ENCODE measurements at regions not wholly inside any gene's neighbourhood (a gene's known extent, or its start where the extent isn't known, plus 50 kb on each side); places are given as distances from the start of the nearest gene placed in this dataset.

DNA sequence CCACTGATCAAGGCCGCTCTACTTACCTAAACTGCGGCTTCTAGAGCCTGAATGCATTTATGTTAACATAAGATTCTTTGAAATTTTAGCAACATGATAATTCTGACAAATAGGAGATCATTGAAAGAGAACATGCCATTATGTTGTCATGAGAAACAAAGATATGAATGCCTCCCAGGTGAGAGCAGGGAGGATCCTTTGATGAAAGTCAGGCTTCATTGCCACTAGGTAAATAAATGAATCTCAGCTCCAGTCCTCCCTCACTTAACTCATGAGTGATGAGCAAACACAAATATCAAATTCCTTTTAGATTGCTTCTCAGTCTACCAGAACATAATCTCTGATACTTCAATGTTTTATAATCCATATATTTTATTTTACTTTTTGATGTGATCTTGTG is 463.2 kb upstream of the CDH7 start:
- H3K4me1 ChIP-seq = no peaks in the 10 kb centered on the region
- no peak overlapping the region for H3K27ac ChIP-seq
- H3K27me3 ChIP-seq = no peaks in the 10 kb centered on the region
- H3K4me3 ChIP-seq = no peak overlapping the region
- no peaks in the 10 kb centered on the region for H3K36me3 ChIP-seq
- H3K9me3 ChIP-seq = no peaks in the 10 kb centered on the region
- no peak for DNase-seq (ENCODE audit: low spot score)
- TF ChIP-seq CTCF (IDR thresholded peaks at IDR 0.05) = no peak

DNA sequence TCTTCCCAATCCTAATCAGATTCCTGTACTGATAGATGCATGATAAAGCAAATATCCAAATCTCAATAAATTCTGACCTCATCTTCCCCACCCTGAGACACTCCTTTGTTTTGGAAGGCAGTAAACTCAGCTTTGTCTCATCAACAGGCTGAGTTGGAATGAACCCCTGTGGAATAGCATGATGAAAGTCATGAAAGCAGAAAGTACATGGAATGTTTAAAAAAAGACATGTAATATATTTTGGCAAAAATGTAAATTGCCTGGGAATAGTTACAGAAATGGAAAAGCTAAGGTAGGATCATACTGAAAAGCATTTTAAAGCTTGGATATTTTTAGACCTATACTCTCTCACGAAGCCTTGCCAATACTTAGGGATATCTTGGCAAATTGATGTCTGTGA is 468.7 kb upstream of the CDH7 start:
- H3K9me3 ChIP-seq = no peaks in the 10 kb centered on the region
- DNase-seq (ENCODE audit: low spot score) = no peak
- H3K27ac ChIP-seq = no peak overlapping the region
- no peaks in the 10 kb centered on the region for H3K27me3 ChIP-seq
- H3K4me1 ChIP-seq = no peaks in the 10 kb centered on the region
- no peak for TF ChIP-seq CTCF (IDR thresholded peaks at IDR 0.05)
- no peak overlapping the region for H3K4me3 ChIP-seq
- H3K36me3 ChIP-seq = no peaks in the 10 kb centered on the region

DNA sequence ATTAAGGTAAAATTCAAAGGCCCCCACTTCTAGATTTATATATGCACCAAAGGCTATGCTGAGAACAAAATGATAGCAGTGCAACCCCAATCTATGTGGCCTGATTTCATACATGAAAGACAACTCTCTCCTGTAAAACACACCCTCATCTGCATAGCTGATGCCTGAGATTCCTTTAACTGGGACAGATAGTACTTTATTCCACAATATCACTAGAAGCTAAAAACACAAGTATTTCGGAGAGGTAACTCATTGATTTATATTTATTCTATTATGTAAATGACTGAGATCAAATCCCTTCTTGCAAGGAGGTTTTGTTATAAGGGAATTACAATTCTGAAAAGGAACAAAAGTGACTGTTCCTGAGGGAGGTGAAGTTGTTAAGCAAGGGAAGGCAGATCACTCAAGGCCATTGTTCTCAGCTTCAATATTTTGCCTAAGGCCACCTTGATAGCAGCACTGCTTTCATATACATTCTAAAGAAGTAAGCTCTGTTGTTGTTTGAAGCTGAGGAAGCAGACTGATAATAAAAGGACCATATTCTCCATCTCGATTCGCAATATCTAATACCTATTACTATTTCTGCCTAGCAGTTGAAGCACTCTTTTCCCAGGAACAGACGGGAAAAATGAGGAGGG is 471.0 kb upstream of the CDH7 start:
- no peaks in the 10 kb centered on the region for H3K27me3 ChIP-seq
- no peaks in the 10 kb centered on the region for H3K4me1 ChIP-seq
- no peak for DNase-seq (ENCODE audit: low spot score)
- no peak overlapping the region for H3K27ac ChIP-seq
- no peaks in the 10 kb centered on the region for H3K9me3 ChIP-seq
- no peak for TF ChIP-seq CTCF (IDR thresholded peaks at IDR 0.05)
- H3K4me3 ChIP-seq = no peak overlapping the region
- no peaks in the 10 kb centered on the region for H3K36me3 ChIP-seq

DNA sequence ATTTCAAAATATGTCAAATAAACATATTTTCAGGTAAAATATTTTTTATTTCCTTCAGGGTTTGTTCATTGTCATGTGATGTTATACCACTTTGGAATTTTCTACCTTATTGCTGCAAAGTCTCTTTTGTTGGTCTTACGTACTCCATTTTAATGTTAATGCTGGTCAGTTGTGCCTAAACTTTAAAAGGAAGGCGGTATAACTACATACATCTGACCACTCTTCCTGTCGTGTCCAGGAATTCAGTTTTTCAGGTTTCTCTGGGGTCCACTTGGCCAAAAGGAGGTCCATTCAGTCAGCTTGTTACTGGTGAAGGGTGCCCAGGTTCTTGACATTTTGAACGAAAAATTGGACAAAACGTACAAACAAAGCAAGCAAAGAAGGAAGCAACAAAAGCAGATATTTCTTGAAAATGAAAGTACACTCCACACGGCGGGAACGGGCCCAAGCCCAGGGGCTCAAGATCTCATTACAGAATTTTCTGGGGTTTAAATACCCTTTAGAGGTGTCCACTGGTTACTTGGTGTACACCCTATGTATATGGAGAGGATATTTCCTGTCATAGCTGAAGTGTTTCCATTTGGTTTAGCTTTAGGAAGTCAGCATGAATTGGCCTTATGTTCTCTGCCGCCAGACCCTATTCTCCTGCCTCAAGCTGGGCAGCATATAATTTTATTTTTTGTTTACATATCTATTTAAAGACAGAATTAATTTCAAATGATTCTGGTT is 471.7 kb upstream of the CDH7 start:
- no peak overlapping the region for H3K4me3 ChIP-seq
- H3K36me3 ChIP-seq = no peaks in the 10 kb centered on the region
- no peaks in the 10 kb centered on the region for H3K9me3 ChIP-seq
- H3K27me3 ChIP-seq = no peaks in the 10 kb centered on the region
- no peaks in the 10 kb centered on the region for H3K4me1 ChIP-seq
- DNase-seq (ENCODE audit: low spot score) = no peak
- TF ChIP-seq CTCF (IDR thresholded peaks at IDR 0.05) = no peak
- H3K27ac ChIP-seq = no peak overlapping the region

DNA sequence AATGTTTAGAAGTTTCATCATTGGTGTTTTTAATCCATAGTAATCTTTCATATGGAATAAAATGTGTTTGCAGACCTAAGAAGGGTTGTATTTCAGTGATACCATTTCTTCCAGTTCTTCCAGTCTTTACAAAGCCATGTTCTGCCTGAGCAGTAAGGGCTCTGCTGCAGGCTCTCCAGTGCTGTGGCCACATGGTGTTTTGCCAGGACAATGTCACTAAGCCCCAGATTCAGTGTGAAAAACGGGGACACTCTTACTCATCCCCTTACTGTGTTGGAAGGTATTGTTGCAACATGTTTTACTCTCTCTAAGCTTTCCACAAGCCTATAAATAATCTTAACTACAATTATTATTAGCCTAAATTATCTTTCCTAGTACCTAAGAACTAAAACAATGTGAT is 481.4 kb upstream of the CDH7 start:
- H3K36me3 ChIP-seq = no peaks in the 10 kb centered on the region
- DNase-seq (ENCODE audit: low spot score) = no peak
- no peaks in the 10 kb centered on the region for H3K27me3 ChIP-seq
- H3K4me3 ChIP-seq = no peak overlapping the region
- no peak overlapping the region for H3K27ac ChIP-seq
- no peak for TF ChIP-seq CTCF (IDR thresholded peaks at IDR 0.05)
- no peaks in the 10 kb centered on the region for H3K9me3 ChIP-seq
- no peaks in the 10 kb centered on the region for H3K4me1 ChIP-seq

DNA sequence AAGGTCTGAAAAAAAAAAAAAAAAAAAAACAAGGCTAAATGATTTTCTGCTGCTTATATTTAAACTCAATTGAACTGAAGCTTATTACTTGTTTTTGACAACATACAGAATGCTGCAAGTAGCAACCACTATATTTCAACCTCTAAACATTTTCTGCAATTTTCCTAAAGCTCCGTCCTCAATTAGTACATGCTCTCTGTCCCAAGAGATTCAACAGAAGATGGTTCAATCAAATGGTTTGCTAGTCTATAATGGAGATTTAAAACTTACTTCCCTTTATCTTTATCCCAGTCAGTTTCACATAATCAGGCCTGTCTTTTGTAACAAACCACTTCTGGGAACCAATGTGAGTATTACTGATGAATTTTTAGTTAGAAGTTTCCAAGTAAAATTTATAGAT is 485.1 kb upstream of the CDH7 start:
- no peak for TF ChIP-seq CTCF (IDR thresholded peaks at IDR 0.05)
- H3K4me3 ChIP-seq = no peak overlapping the region
- H3K9me3 ChIP-seq = no peaks in the 10 kb centered on the region
- H3K4me1 ChIP-seq = no peaks in the 10 kb centered on the region
- DNase-seq (ENCODE audit: low spot score) = no peak
- no peaks in the 10 kb centered on the region for H3K27me3 ChIP-seq
- H3K27ac ChIP-seq = no peak overlapping the region
- H3K36me3 ChIP-seq = no peaks in the 10 kb centered on the region

Data from right atrium auricular region (tissue), 2 donors.